ENCODE measurements at regions not wholly inside any gene's neighbourhood (a gene's known extent, or its start where the extent isn't known, plus 50 kb on each side); places are given as distances from the start of the nearest gene placed in this dataset.

- Histone ChIP-seq H3K27ac (ENCODE audit: low read depth in 2 of 2, low read length in 2 of 2) (no peak overlapping the region), H3K4me1 (ENCODE audit: control insufficient read depth in 2 of 2, insufficient read depth in 2 of 2, low read length in 2 of 2) (no peaks in the 10 kb centered on the region), H3K36me3 (ENCODE audit: control insufficient read depth in 2 of 2, insufficient read depth in 2 of 2, low read length in 2 of 2) (no peaks in the 10 kb centered on the region), H3K27me3 (ENCODE audit: control insufficient read depth in 2 of 2, insufficient read depth in 2 of 2, low read length in 2 of 2) (no peaks in the 10 kb centered on the region), H3K9ac (ENCODE audit: low read depth in 1 of 2, low read length in 2 of 2) (no peak overlapping the region), H3K4me3 (ENCODE audit: low read length in 2 of 2) (no peak overlapping the region), H3K9me3 (ENCODE audit: control insufficient read depth in 2 of 2, low read length in 2 of 2) (no peaks in the 10 kb centered on the region)
Measured at GRCh38 chr3:102529452-102529851, 94.6 kb downstream of the ZPLD1 start.

DNA sequence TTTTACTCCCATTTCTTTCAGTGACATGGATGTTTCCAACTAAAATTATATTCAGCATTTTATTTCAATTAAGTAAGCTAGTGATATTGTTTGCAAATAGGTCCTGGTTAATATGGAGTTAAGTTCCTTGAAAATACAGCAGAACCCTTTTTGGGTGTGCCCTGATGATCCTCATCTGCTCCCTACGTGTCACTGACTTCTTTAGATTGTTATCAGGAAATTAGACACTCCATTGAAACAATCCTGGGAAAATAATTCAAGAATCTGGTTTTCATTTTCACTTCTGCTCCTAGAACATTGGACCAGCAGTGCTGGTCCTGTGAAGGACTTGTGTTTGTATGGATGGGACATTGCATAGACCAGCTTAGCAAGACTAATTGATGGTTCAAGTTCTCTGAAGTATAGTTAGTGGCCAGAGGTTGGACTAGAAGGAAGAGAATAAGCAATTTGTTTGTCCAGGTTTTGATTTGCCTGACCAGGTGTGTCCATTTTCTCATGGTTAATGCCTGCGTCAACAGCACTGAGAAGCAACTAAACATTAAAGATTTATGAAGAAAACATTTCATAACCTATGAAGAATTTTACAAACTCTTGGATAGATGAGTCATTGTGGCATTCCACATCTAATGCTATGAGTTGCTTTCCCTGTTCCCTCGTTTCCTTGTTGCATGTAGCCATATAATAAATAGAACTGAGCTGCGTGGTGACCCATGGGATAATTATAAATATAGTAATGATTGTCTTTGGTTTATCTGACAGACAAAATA is 95.8 kb downstream of the ZPLD1 start:
- H3K27me3 ChIP-seq (ENCODE audit: control insufficient read depth in 2 of 2, insufficient read depth in 2 of 2, low read length in 2 of 2) = no peaks in the 10 kb centered on the region
- no peaks in the 10 kb centered on the region for H3K36me3 ChIP-seq (ENCODE audit: control insufficient read depth in 2 of 2, insufficient read depth in 2 of 2, low read length in 2 of 2)
- H3K9me3 ChIP-seq (ENCODE audit: control insufficient read depth in 2 of 2, low read length in 2 of 2) = no peaks in the 10 kb centered on the region
- no peak overlapping the region for H3K9ac ChIP-seq (ENCODE audit: low read depth in 1 of 2, low read length in 2 of 2)
- H3K4me3 ChIP-seq (ENCODE audit: low read length in 2 of 2) = no peak overlapping the region
- H3K27ac ChIP-seq (ENCODE audit: low read depth in 2 of 2, low read length in 2 of 2) = no peak overlapping the region
- H3K4me1 ChIP-seq (ENCODE audit: control insufficient read depth in 2 of 2, insufficient read depth in 2 of 2, low read length in 2 of 2) = no peaks in the 10 kb centered on the region

DNA sequence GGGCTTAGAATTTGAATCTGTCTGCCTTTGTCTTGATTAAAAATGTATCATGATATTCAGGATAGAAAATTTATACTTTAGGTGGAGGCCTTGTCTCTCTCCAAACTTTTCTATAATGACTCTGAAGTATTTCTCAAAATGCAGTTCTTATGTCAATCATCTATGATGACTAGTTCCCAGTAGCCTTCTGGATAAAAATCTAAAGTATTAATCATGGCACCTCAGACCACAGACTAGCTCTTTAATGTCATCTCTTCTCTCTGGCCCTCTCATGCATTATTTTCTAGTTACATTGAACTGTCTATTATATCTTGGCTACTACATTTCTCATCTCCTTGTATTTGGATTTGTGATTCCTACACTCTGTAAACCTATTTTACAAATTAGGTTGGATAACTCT is 96.9 kb downstream of the ZPLD1 start:
- Histone ChIP-seq H3K4me1 (ENCODE audit: control insufficient read depth in 2 of 2, insufficient read depth in 2 of 2, low read length in 2 of 2) (no peaks in the 10 kb centered on the region), H3K4me3 (ENCODE audit: low read length in 2 of 2) (no peak overlapping the region), H3K36me3 (ENCODE audit: control insufficient read depth in 2 of 2, insufficient read depth in 2 of 2, low read length in 2 of 2) (no peaks in the 10 kb centered on the region), H3K27me3 (ENCODE audit: control insufficient read depth in 2 of 2, insufficient read depth in 2 of 2, low read length in 2 of 2) (no peaks in the 10 kb centered on the region), H3K9ac (ENCODE audit: low read depth in 1 of 2, low read length in 2 of 2) (no peak overlapping the region), H3K9me3 (ENCODE audit: control insufficient read depth in 2 of 2, low read length in 2 of 2) (no peaks in the 10 kb centered on the region), H3K27ac (ENCODE audit: low read depth in 2 of 2, low read length in 2 of 2) (no peak overlapping the region)

GRCh38 chr3:102532901-102533300 is 98.1 kb downstream of the ZPLD1 start:
- Histone ChIP-seq H3K9me3 (ENCODE audit: control insufficient read depth in 2 of 2, low read length in 2 of 2) (no peaks in the 10 kb centered on the region), H3K36me3 (ENCODE audit: control insufficient read depth in 2 of 2, insufficient read depth in 2 of 2, low read length in 2 of 2) (no peaks in the 10 kb centered on the region), H3K27ac (ENCODE audit: low read depth in 2 of 2, low read length in 2 of 2) (no peak overlapping the region), H3K27me3 (ENCODE audit: control insufficient read depth in 2 of 2, insufficient read depth in 2 of 2, low read length in 2 of 2) (no peaks in the 10 kb centered on the region), H3K9ac (ENCODE audit: low read depth in 1 of 2, low read length in 2 of 2) (no peak overlapping the region), H3K4me1 (ENCODE audit: control insufficient read depth in 2 of 2, insufficient read depth in 2 of 2, low read length in 2 of 2) (no peaks in the 10 kb centered on the region), H3K4me3 (ENCODE audit: low read length in 2 of 2) (no peak overlapping the region)

DNA sequence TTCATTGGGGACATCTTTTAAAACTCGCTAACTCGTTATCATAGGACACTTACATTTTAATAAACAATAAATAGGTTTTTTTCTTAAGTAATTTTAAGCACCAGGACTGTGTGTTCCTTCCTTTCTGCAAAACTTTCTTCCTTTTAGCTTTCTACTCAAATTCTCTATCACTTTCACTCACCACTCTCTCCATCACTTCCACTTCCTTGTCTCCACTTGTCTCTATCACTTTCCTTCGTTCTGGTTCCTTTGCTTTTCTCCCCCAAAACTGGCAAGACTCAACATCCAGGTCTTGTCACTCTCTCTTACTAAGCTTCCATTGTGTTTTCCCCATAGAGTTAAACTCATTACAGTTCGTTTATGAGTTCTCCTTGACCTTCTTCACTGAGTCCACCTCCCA is 99.0 kb downstream of the ZPLD1 start:
- Histone ChIP-seq H3K9ac (ENCODE audit: low read depth in 1 of 2, low read length in 2 of 2) (no peak overlapping the region), H3K4me3 (ENCODE audit: low read length in 2 of 2) (no peak overlapping the region), H3K9me3 (ENCODE audit: control insufficient read depth in 2 of 2, low read length in 2 of 2) (no peaks in the 10 kb centered on the region), H3K27ac (ENCODE audit: low read depth in 2 of 2, low read length in 2 of 2) (no peak overlapping the region), H3K27me3 (ENCODE audit: control insufficient read depth in 2 of 2, insufficient read depth in 2 of 2, low read length in 2 of 2) (no peaks in the 10 kb centered on the region), H3K4me1 (ENCODE audit: control insufficient read depth in 2 of 2, insufficient read depth in 2 of 2, low read length in 2 of 2) (no peaks in the 10 kb centered on the region), H3K36me3 (ENCODE audit: control insufficient read depth in 2 of 2, insufficient read depth in 2 of 2, low read length in 2 of 2) (no peaks in the 10 kb centered on the region)

DNA sequence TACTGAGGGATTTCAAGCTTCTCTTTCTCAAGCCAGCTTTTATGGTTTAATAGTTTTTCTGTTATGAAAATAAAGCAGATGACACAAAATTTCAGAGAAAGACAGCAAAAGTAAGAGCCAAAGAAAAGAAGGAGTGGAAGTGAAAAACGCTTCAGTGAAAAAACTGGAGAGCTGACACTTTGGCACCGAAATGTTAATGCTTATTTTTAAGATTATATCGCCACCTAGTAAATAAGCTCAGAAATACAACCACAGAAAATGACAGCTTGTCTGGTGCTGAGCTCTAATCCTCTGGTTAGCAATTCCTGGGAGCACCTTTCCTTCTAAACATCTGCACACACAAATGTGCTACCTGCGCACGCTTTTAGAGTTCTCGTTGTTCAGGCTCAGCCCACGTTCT is 101.6 kb downstream of the ZPLD1 start:
- Histone ChIP-seq H3K9ac (ENCODE audit: low read depth in 1 of 2, low read length in 2 of 2) (no peak overlapping the region), H3K36me3 (ENCODE audit: control insufficient read depth in 2 of 2, insufficient read depth in 2 of 2, low read length in 2 of 2) (no peaks in the 10 kb centered on the region), H3K27ac (ENCODE audit: low read depth in 2 of 2, low read length in 2 of 2) (no peak overlapping the region), H3K4me3 (ENCODE audit: low read length in 2 of 2) (no peak overlapping the region), H3K4me1 (ENCODE audit: control insufficient read depth in 2 of 2, insufficient read depth in 2 of 2, low read length in 2 of 2) (no peaks in the 10 kb centered on the region), H3K9me3 (ENCODE audit: control insufficient read depth in 2 of 2, low read length in 2 of 2) (no peaks in the 10 kb centered on the region), H3K27me3 (ENCODE audit: control insufficient read depth in 2 of 2, insufficient read depth in 2 of 2, low read length in 2 of 2) (no peaks in the 10 kb centered on the region)

DNA sequence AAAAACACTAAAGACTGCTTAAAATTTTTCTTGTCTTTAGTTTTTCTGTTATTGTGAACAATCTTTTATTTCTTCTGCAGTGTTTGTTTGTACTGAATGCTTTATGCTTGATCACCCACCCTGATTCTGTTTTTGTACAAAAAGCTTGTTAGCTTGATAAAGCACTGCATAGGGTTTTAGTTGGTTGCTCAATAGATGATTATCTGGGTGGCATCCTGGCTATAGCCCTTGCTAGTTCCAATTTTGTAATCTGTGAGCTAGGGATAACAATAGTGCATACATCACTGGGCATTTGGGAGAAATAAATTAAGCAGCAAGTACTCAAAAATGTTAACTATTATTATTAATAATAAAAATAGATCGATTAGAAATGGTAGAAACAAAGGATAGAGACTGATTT is 102.3 kb downstream of the ZPLD1 start:
- Histone ChIP-seq H3K27me3 (ENCODE audit: control insufficient read depth in 2 of 2, insufficient read depth in 2 of 2, low read length in 2 of 2) (no peaks in the 10 kb centered on the region), H3K36me3 (ENCODE audit: control insufficient read depth in 2 of 2, insufficient read depth in 2 of 2, low read length in 2 of 2) (no peaks in the 10 kb centered on the region), H3K9me3 (ENCODE audit: control insufficient read depth in 2 of 2, low read length in 2 of 2) (no peaks in the 10 kb centered on the region), H3K9ac (ENCODE audit: low read depth in 1 of 2, low read length in 2 of 2) (no peak overlapping the region), H3K27ac (ENCODE audit: low read depth in 2 of 2, low read length in 2 of 2) (no peak overlapping the region), H3K4me3 (ENCODE audit: low read length in 2 of 2) (no peak overlapping the region), H3K4me1 (ENCODE audit: control insufficient read depth in 2 of 2, insufficient read depth in 2 of 2, low read length in 2 of 2) (no peaks in the 10 kb centered on the region)

DNA sequence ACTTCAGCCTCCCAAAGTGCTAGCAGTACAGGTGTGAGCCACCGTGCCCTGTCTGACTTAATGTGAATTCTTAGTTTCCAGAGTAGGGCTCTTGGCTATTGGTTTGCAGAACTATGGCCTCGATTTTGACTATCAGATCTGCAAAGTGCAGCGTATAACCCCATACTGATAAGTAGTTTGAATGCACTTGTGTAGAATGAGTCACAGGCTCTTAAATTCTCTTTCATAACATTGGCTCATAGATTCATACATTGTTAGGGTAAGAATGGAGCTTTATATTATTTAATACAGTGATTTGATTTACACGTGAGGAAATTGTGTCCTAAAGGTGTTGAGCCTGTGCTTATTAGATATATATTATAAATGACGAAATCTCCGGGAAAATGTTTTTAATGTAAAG is 109.9 kb downstream of the ZPLD1 start:
- no peak overlapping the region for H3K9ac ChIP-seq (ENCODE audit: low read depth in 1 of 2, low read length in 2 of 2)
- no peak overlapping the region for H3K27ac ChIP-seq (ENCODE audit: low read depth in 2 of 2, low read length in 2 of 2)
- no peaks in the 10 kb centered on the region for H3K4me1 ChIP-seq (ENCODE audit: control insufficient read depth in 2 of 2, insufficient read depth in 2 of 2, low read length in 2 of 2)
- H3K27me3 ChIP-seq (ENCODE audit: control insufficient read depth in 2 of 2, insufficient read depth in 2 of 2, low read length in 2 of 2) = no peaks in the 10 kb centered on the region
- H3K4me3 ChIP-seq (ENCODE audit: low read length in 2 of 2) = no peak overlapping the region
- no peaks in the 10 kb centered on the region for H3K9me3 ChIP-seq (ENCODE audit: control insufficient read depth in 2 of 2, low read length in 2 of 2)
- H3K36me3 ChIP-seq (ENCODE audit: control insufficient read depth in 2 of 2, insufficient read depth in 2 of 2, low read length in 2 of 2) = no peaks in the 10 kb centered on the region

GRCh38 chr3:102545276-102545675 is 110.5 kb downstream of the ZPLD1 start:
- Histone ChIP-seq H3K4me3 (ENCODE audit: low read length in 2 of 2) (no peak overlapping the region), H3K4me1 (ENCODE audit: control insufficient read depth in 2 of 2, insufficient read depth in 2 of 2, low read length in 2 of 2) (no peaks in the 10 kb centered on the region), H3K36me3 (ENCODE audit: control insufficient read depth in 2 of 2, insufficient read depth in 2 of 2, low read length in 2 of 2) (no peaks in the 10 kb centered on the region), H3K27me3 (ENCODE audit: control insufficient read depth in 2 of 2, insufficient read depth in 2 of 2, low read length in 2 of 2) (no peaks in the 10 kb centered on the region), H3K9ac (ENCODE audit: low read depth in 1 of 2, low read length in 2 of 2) (no peak overlapping the region), H3K27ac (ENCODE audit: low read depth in 2 of 2, low read length in 2 of 2) (no peak overlapping the region), H3K9me3 (ENCODE audit: control insufficient read depth in 2 of 2, low read length in 2 of 2) (no peaks in the 10 kb centered on the region)

GRCh38 chr3:102553876-102554275 is 119.1 kb downstream of the ZPLD1 start:
- H3K36me3 ChIP-seq (ENCODE audit: control insufficient read depth in 2 of 2, insufficient read depth in 2 of 2, low read length in 2 of 2) = no peaks in the 10 kb centered on the region
- no peak overlapping the region for H3K4me3 ChIP-seq (ENCODE audit: low read length in 2 of 2)
- no peak overlapping the region for H3K27ac ChIP-seq (ENCODE audit: low read depth in 2 of 2, low read length in 2 of 2)
- H3K27me3 ChIP-seq (ENCODE audit: control insufficient read depth in 2 of 2, insufficient read depth in 2 of 2, low read length in 2 of 2) = no peaks in the 10 kb centered on the region
- H3K9ac ChIP-seq (ENCODE audit: low read depth in 1 of 2, low read length in 2 of 2) = no peak overlapping the region
- no peaks in the 10 kb centered on the region for H3K9me3 ChIP-seq (ENCODE audit: control insufficient read depth in 2 of 2, low read length in 2 of 2)
- no peaks in the 10 kb centered on the region for H3K4me1 ChIP-seq (ENCODE audit: control insufficient read depth in 2 of 2, insufficient read depth in 2 of 2, low read length in 2 of 2)

DNA sequence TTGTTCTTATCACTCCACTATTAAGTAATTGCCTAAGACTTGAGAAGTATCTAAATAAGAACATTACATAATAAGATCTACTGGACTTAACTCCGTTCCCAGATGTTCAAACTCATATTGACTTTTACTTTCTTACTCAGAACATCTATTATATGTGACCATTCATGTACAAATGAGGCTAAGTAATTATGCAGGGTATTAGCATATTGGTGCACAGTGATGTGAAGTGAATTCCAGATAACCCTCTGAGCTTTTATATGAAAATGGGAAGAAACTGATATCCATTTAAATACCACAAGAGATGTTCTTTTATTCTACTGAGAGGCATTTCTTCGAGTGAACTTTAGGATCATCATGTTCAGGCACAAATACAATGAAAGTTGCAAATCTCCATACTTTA is 135.7 kb downstream of the ZPLD1 start:
- Histone ChIP-seq H3K27ac (ENCODE audit: low read depth in 2 of 2, low read length in 2 of 2) (no peak overlapping the region), H3K36me3 (ENCODE audit: control insufficient read depth in 2 of 2, insufficient read depth in 2 of 2, low read length in 2 of 2) (no peaks in the 10 kb centered on the region)

More for the DNA sequence above, 135.7 kb downstream of the ZPLD1 start:
- H3K4me1 ChIP-seq (ENCODE audit: control insufficient read depth in 2 of 2, insufficient read depth in 2 of 2, low read length in 2 of 2) = no peaks in the 10 kb centered on the region
- H3K9me3 ChIP-seq (ENCODE audit: control insufficient read depth in 2 of 2, low read length in 2 of 2) = no peaks in the 10 kb centered on the region
- no peak overlapping the region for H3K4me3 ChIP-seq (ENCODE audit: low read length in 2 of 2)
- H3K9ac ChIP-seq (ENCODE audit: low read depth in 1 of 2, low read length in 2 of 2) = no peak overlapping the region
- H3K27me3 ChIP-seq (ENCODE audit: control insufficient read depth in 2 of 2, insufficient read depth in 2 of 2, low read length in 2 of 2) = no peaks in the 10 kb centered on the region
